Mucosa of descending colon (tissue), 3 donors: ENCODE measurements at regions not wholly inside any gene's neighbourhood (a gene's known extent, or its start where the extent isn't known, plus 50 kb on each side); places are given as distances from the start of the nearest gene placed in this dataset.

ENCODE experiments used
- ATAC-seq: fragments of 200-7000 bp; cut with Tn5 transposase; one replicate; pipeline ENCODE4 v1.9.1; 2020; ENCODE audit warnings: mild to moderate bottlenecking, moderate library complexity
- DNase-seq, 3 donors: peaks; one replicate each; pipeline ENCODE4 v3.0.0-alpha.2; 2020
- H3K36me3 ChIP-seq: fragments of 200-600 bp; one replicate; pipeline ENCODE4 v1.8.0; 2021; ENCODE audit warnings: low read depth, mild to moderate bottlenecking
- H3K4me1 ChIP-seq: fragments of 200-600 bp; one replicate; pipeline ENCODE4 v1.8.0; 2021; ENCODE audit warnings: low read depth, mild to moderate bottlenecking
- H3K4me3 ChIP-seq: fragments of 200-600 bp; one replicate; pipeline ENCODE4 v1.8.0; 2021; ENCODE audit warnings: mild to moderate bottlenecking
- H3K9me3 ChIP-seq: fragments of 200-600 bp; one replicate; pipeline ENCODE4 v1.8.0; 2021; ENCODE audit warnings: mild to moderate bottlenecking
- intact Hi-C, 2 donors: fragments of 100-400 bp; cut with DNase I in 1 of 2; cut with micrococcal nuclease in 1 of 2; formaldehyde crosslinking; loops; one replicate each; pipeline versions ENCODE4 v1.11.0 to v1.11.1; 2022; cut with DNase I, micrococcal nuclease
- TF ChIP-seq, protein P1 (sequence below): fragments of 200-600 bp; IDR thresholded peaks from one replicate; pipeline ENCODE4 v1.8.0; 2022; ENCODE audit warnings: antibody characterized with exemption, mild to moderate bottlenecking
- donor health status: DM: no; HTN: no; CAD: no; lungs with moderate emphysema.
- donor health status: DM: no; HTN: no; CAD: no.
- donor health status: DM: no; HTN: yes; CAD: no.

DNA sequence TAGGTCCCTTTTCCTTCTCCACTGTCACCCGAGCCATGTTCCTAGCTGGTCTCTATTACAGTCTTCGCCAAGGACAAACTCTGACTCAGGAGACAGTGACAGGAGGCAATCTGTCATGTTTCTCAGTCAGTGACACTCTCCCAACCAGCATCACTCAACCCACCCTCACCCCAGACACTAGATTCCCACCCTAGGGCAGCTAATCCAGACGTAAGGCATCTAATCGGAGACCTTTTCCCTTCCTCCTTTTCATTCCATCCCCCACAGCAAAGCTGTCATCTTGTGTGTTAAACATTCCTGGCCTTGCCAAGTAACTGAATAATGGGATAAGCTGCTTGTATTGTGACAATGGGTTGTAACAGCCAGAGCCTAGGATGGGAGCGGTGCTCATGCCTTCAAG lies 95.2 kb downstream of the SNX18 start:
- no peaks in the 10 kb centered on the region for H3K36me3 ChIP-seq
- DNase-seq (no peak), ATAC-seq (no peak)
- no peaks in the 10 kb centered on the region for H3K9me3 ChIP-seq
- intact Hi-C loops: no loop called here
- H3K4me1 ChIP-seq: no peaks in the 10 kb centered on the region
- TF ChIP-seq, protein P1, sequence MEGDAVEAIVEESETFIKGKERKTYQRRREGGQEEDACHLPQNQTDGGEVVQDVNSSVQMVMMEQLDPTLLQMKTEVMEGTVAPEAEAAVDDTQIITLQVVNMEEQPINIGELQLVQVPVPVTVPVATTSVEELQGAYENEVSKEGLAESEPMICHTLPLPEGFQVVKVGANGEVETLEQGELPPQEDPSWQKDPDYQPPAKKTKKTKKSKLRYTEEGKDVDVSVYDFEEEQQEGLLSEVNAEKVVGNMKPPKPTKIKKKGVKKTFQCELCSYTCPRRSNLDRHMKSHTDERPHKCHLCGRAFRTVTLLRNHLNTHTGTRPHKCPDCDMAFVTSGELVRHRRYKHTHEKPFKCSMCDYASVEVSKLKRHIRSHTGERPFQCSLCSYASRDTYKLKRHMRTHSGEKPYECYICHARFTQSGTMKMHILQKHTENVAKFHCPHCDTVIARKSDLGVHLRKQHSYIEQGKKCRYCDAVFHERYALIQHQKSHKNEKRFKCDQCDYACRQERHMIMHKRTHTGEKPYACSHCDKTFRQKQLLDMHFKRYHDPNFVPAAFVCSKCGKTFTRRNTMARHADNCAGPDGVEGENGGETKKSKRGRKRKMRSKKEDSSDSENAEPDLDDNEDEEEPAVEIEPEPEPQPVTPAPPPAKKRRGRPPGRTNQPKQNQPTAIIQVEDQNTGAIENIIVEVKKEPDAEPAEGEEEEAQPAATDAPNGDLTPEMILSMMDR: no peak
- H3K4me3 ChIP-seq: no peak overlapping the region

DNA sequence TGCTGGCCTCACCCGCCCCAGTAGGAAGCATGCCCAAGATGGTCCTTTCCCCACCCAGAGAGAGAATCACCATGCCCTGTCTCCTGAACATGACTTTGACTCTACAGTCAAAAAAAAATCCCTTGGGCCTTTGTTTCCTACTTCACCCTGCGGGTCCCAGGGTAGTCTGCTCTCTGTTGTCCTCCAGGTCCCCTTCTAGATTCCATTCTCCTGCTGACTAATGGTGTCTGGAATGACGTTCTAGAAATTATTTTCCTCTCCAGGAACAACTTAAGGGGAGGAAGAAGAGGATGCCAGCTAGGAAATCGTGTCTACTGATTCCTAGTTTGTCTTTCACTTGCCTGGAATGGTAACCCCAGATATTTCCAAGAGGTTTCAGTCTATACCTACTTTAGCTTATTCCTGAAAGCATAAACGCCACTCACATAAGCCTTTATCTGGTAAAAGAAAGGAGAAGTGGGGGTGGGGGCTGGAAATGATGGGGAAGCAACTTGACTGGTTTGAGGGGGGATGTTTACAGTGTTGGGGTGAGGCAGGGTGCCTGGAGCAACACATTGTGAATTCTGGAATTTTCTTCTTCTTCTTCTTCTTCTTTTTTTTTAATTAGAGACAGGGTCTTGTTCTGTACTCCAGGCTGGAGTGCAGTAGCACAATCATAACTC lies 93.9 kb downstream of the SNX18 start:
- DNase-seq (no peak), ATAC-seq (no peak)
- TF ChIP-seq, protein P1: no peak
- intact Hi-C loops: no loop called here
- H3K4me1 ChIP-seq: no peaks in the 10 kb centered on the region
- no peak overlapping the region for H3K4me3 ChIP-seq
- H3K9me3 ChIP-seq: no peaks in the 10 kb centered on the region
- no peaks in the 10 kb centered on the region for H3K36me3 ChIP-seq

DNA sequence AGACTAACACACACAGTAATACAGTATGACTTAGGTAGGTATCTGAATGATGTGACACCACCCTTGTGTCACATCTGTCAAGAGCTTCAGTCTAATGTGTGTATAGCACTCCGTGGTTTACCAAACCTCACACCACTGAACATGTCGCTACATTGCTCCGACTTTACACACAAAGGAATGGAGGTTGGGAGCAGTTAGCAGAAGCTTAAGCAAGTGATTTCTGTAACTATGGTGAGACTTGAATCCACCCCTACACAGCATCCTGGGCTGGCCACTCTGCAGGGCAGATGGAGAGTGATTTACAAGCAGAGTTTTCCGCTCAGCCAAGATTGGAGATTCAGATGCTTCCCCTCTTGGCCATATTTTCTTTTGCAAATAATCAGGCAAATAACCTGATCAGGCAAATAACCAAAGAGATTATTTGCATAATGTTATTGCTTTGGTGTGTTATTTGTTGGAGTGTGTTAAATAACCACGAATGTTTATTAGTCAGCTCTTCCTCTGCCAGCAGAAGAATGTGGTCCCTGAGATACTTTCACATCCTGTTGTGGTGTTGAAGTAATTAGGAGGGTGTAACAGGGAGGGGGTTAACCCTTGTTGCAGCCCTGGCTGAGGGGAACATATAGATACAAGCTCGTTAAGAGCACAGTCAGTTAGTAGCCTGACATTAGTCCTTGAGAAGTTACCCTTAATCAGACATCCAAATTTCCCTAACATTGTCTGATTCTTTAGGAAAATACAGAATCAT lies 92.8 kb downstream of the SNX18 start:
- ATAC-seq: peak; percentile 87
- H3K4me1 ChIP-seq: no peaks in the 10 kb centered on the region
- no peaks in the 10 kb centered on the region for H3K9me3 ChIP-seq
- intact Hi-C loops: no loop called here
- TF ChIP-seq, protein P1: no peak
- DNase-seq: peak in 1 of 3 donors; percentile 26
- no peaks in the 10 kb centered on the region for H3K36me3 ChIP-seq
- H3K4me3 ChIP-seq: no peak overlapping the region

DNA sequence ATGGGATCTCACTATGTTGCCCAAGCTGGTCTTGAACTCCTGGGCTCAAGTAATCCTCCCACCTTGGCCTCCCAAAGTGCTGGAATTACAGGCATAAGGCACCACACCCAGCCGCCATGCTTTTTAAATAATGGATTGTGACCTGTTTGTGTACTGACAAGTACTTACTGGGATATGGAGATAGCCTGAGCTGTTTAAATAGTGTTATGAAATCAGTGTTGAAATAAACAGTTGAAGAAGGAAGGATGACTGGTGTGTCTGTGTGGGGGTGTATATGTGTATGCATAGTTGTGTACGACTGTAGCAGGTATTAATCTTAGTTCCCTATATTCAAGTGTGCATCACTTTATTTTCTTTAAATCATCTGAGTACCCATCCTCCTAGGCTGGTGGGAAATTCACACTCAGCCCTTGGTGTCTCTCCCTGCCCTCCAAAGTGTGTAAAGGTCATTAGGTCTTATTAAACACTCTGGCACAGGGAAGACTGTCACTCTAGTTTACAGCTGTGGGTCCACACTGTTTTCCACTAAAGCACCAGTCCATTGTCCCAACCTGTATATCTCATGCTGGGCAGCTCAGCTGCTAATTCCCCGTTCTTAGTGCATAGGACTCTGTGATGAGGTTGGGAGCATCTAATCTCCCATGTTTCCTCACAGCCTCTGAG lies 91.0 kb downstream of the SNX18 start:
- ATAC-seq (no peak), DNase-seq (no peak)
- Histone ChIP-seq H3K9me3 (no peaks in the 10 kb centered on the region), H3K36me3 (no peaks in the 10 kb centered on the region), H3K4me1 (no peaks in the 10 kb centered on the region), H3K4me3 (no peak overlapping the region)
- intact Hi-C loops: no loop called here
- TF ChIP-seq, protein P1: no peak

DNA sequence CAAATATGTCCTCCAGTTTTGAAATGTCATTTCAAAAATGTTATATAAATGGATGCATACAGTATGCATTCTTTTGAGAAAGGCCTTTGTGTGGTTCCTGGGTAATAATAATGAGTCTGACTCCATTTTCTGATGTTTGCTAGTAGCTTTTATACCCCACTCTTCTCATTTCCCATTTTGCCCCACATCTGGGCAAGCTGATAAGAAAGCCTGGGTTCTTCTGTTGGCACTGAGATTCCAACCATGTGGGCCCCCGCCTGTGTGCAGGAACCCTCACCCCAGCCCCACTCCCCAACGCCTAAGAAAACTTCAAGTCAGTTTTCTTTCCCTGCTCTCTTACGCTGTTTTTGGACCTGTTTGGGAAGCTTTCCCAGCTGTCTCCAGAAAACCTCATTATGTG lies 89.4 kb downstream of the SNX18 start:
- TF ChIP-seq, protein P1: no peak
- Histone ChIP-seq H3K36me3 (no peaks in the 10 kb centered on the region), H3K4me1 (no peaks in the 10 kb centered on the region), H3K4me3 (no peak overlapping the region), H3K9me3 (no peaks in the 10 kb centered on the region)
- DNase-seq: no peak
- no peak for ATAC-seq
- intact Hi-C loops: no loop called here
